ENCODE measurements at regions not wholly inside any gene's neighbourhood (a gene's known extent, or its start where the extent isn't known, plus 50 kb on each side); places are given as distances from the start of the nearest gene placed in this dataset.

DNA sequence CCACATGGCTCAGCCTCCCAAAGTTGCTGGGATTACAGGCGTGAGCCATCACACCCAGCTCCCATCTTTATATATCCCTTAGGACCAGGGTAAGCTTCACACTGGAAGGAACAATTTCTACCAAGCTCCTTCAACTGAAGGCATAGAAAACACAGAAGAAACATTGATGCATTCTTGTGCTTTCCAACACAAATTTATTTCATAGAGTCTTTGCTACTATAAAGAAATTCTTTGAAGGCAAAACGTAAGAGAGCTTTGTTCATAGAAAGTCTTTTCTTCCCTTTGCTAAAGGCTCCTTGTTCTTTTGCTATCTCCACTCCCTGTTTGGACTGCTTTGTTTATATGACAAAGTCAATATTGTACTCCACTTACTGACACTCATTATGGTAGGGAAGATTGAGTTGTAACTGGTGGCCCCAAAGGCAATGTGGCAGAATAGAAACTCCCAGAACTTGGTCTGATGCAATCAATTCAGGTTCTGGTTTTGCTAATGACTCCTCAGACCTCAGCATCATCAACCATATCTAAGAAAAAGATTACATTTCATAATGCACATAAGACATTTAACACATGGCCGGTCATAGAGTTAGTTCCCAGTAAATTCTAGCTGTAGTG lies 97.4 kb upstream of the CLINT1 start:
- no peaks in the 10 kb centered on the region for H3K79me2 ChIP-seq (ENCODE audit: low read length)
- no peak overlapping the region for H2AFZ ChIP-seq (ENCODE audit: low read length)
- TF ChIP-seq, protein P1, sequence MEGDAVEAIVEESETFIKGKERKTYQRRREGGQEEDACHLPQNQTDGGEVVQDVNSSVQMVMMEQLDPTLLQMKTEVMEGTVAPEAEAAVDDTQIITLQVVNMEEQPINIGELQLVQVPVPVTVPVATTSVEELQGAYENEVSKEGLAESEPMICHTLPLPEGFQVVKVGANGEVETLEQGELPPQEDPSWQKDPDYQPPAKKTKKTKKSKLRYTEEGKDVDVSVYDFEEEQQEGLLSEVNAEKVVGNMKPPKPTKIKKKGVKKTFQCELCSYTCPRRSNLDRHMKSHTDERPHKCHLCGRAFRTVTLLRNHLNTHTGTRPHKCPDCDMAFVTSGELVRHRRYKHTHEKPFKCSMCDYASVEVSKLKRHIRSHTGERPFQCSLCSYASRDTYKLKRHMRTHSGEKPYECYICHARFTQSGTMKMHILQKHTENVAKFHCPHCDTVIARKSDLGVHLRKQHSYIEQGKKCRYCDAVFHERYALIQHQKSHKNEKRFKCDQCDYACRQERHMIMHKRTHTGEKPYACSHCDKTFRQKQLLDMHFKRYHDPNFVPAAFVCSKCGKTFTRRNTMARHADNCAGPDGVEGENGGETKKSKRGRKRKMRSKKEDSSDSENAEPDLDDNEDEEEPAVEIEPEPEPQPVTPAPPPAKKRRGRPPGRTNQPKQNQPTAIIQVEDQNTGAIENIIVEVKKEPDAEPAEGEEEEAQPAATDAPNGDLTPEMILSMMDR (IDR thresholded peaks at IDR 0.05; ENCODE audit: low read length), result no peak
- TF ChIP-seq EZH2phosphoT487 (IDR thresholded peaks at IDR 0.05; ENCODE audit: low read length), result no peak
- TF ChIP-seq EZH2 (optimal IDR thresholded peaks at IDR 0.05; ENCODE audit: low read depth, low read length), result no peak
- H3K9me3 ChIP-seq (replicated peaks; ENCODE audit: insufficient read depth, low read length), result no peaks in the 10 kb centered on the region
- H4K20me1 ChIP-seq (ENCODE audit: insufficient read depth, low read length), result no peaks in the 10 kb centered on the region
- H3K9me2 ChIP-seq (replicated peaks; ENCODE audit: insufficient read depth, low read length), result no peaks in the 10 kb centered on the region
- no peaks in the 10 kb centered on the region for H3K36me3 ChIP-seq (replicated peaks; ENCODE audit: insufficient read depth, low read length)
- H3F3A ChIP-seq (ENCODE audit: insufficient read depth, low read length), result no peaks in the 10 kb centered on the region
- no peak overlapping the region for H3K4me2 ChIP-seq (ENCODE audit: low read depth, low read length)
- no peak overlapping the region for H3K27ac ChIP-seq (ENCODE audit: low read length)
- DNase-seq, result no peak
- H3K4me1 ChIP-seq (ENCODE audit: low read length), result no peaks in the 10 kb centered on the region
- H3K4me3 ChIP-seq (ENCODE audit: low read length), result no peak overlapping the region
- no peak overlapping the region for H3K9ac ChIP-seq (ENCODE audit: low read length)
- H3K27me3 ChIP-seq (replicated peaks; ENCODE audit: insufficient read depth, low read length), result no peaks in the 10 kb centered on the region

DNA sequence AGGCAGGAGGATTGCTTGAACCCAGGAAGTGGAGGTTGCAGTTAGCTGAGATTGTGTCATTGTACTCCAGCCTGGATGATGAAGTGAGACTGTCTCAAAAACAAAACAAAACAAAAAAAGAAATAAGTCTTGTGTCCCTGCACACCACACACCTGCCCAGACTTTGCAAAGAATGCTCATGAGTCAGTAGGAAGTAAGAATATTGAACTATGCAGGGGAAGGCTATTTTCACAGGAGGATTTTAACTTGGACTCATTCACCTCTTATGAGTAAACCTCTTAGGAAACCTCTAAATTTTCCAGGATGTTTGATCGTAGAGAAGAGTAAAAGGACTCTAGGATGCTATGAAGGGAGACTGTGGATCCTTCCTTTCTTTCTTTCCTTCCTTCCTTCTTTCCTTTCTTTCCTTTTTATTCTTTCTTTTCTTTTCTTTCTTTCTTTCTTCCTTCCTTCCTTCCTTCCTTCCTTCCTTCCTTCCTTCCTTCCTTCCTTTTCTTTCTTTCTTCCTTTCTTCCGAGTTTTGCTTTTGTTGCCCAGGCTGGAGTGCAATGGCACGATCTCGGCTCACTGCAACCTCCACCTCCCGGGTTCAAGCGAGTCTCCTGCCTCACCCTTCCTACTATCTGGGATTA lies 96.7 kb upstream of the CLINT1 start:
- Histone ChIP-seq H4K20me1 (ENCODE audit: insufficient read depth, low read length) (no peaks in the 10 kb centered on the region), H3K4me3 (ENCODE audit: low read length) (no peak overlapping the region), H3K36me3 (replicated peaks; ENCODE audit: insufficient read depth, low read length) (no peaks in the 10 kb centered on the region), H3K79me2 (ENCODE audit: low read length) (no peaks in the 10 kb centered on the region), H3K27ac (ENCODE audit: low read length) (no peak overlapping the region), H3K4me1 (ENCODE audit: low read length) (no peaks in the 10 kb centered on the region), H3K4me2 (ENCODE audit: low read depth, low read length) (no peak overlapping the region), H3K9me3 (replicated peaks; ENCODE audit: insufficient read depth, low read length) (no peaks in the 10 kb centered on the region), H2AFZ (ENCODE audit: low read length) (no peak overlapping the region), H3F3A (ENCODE audit: insufficient read depth, low read length) (no peaks in the 10 kb centered on the region), H3K9ac (ENCODE audit: low read length) (no peak overlapping the region), H3K9me2 (replicated peaks; ENCODE audit: insufficient read depth, low read length) (no peaks in the 10 kb centered on the region), H3K27me3 (replicated peaks; ENCODE audit: insufficient read depth, low read length) (no peaks in the 10 kb centered on the region)
- TF ChIP-seq, protein P1 (IDR thresholded peaks at IDR 0.05; ENCODE audit: low read length), result no peak
- TF ChIP-seq EZH2 (optimal IDR thresholded peaks at IDR 0.05; ENCODE audit: low read depth, low read length) (no peak), EZH2phosphoT487 (IDR thresholded peaks at IDR 0.05; ENCODE audit: low read length) (no peak)
- no peak for DNase-seq

DNA sequence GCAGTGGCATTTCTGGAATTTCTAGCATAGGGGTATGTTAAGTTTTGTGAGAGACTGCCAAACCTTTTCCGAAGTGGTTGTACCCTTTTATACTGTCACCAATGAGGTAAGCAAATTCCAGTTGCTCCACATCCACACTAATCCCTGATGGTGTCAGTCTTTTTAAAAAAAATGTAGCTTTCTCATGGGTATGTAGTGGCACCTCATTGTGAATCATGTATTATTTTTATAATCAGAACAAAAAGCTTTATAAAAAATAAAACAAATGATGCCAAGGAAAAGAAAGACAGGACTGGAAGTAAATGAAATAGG lies 93.4 kb upstream of the CLINT1 start:
- no peaks in the 10 kb centered on the region for H3F3A ChIP-seq (ENCODE audit: insufficient read depth, low read length)
- H3K27me3 ChIP-seq (replicated peaks; ENCODE audit: insufficient read depth, low read length), result no peaks in the 10 kb centered on the region
- TF ChIP-seq, protein P1 (IDR thresholded peaks at IDR 0.05; ENCODE audit: low read length), result no peak
- TF ChIP-seq EZH2 (optimal IDR thresholded peaks at IDR 0.05; ENCODE audit: low read depth, low read length) (no peak), EZH2phosphoT487 (IDR thresholded peaks at IDR 0.05; ENCODE audit: low read length) (no peak)
- no peak overlapping the region for H2AFZ ChIP-seq (ENCODE audit: low read length)
- H3K9ac ChIP-seq (ENCODE audit: low read length), result no peak overlapping the region
- H3K9me3 ChIP-seq (replicated peaks; ENCODE audit: insufficient read depth, low read length), result no peaks in the 10 kb centered on the region
- H3K4me3 ChIP-seq (ENCODE audit: low read length), result no peak overlapping the region
- no peaks in the 10 kb centered on the region for H4K20me1 ChIP-seq (ENCODE audit: insufficient read depth, low read length)
- H3K27ac ChIP-seq (ENCODE audit: low read length), result no peak overlapping the region
- H3K79me2 ChIP-seq (ENCODE audit: low read length), result no peaks in the 10 kb centered on the region
- no peak overlapping the region for H3K4me2 ChIP-seq (ENCODE audit: low read depth, low read length)
- H3K36me3 ChIP-seq (replicated peaks; ENCODE audit: insufficient read depth, low read length), result no peaks in the 10 kb centered on the region
- no peaks in the 10 kb centered on the region for H3K4me1 ChIP-seq (ENCODE audit: low read length)
- no peaks in the 10 kb centered on the region for H3K9me2 ChIP-seq (replicated peaks; ENCODE audit: insufficient read depth, low read length)
- no peak for DNase-seq

All from MM.1S (cell line).